Ishikawa (cell line): ENCODE measurements at regions not wholly inside any gene's neighbourhood (a gene's known extent, or its start where the extent isn't known, plus 50 kb on each side); places are given as distances from the start of the nearest gene placed in this dataset.

Source experiments
- CEBPB ChIP-seq: IDR thresholded peaks from 2 replicates; pipeline ENCODE4 v1.6.1; 2012
- CREB1 ChIP-seq: IDR thresholded peaks from 2 replicates; pipeline ENCODE4 v1.6.1; 2012; ENCODE audit warnings: low read depth
- EGR1 ChIP-seq: IDR thresholded peaks from 2 replicates; pipeline ENCODE4 v1.6.1; 2012
- EP300 ChIP-seq: IDR thresholded peaks from 2 replicates; pipeline ENCODE4 v1.6.1; 2012; ENCODE audit warnings: borderline replicate concordance
- FOXM1 ChIP-seq: IDR thresholded peaks from 2 replicates; pipeline ENCODE4 v1.6.1; 2012; ENCODE audit warnings: low read depth, borderline replicate concordance
- NFIC ChIP-seq: IDR thresholded peaks from 2 replicates; pipeline ENCODE4 v1.6.1; 2012
- RAD21 ChIP-seq: IDR thresholded peaks from 2 replicates; pipeline ENCODE4 v1.6.1; 2012; ENCODE audit warnings: low read depth
- TAF1 ChIP-seq: IDR thresholded peaks from 2 replicates; pipeline ENCODE4 v1.6.1; 2012; ENCODE audit warnings: low read depth, mild to moderate bottlenecking
- TCF12 ChIP-seq: IDR thresholded peaks from 2 replicates; pipeline ENCODE4 v1.6.1; 2012; ENCODE audit warnings: low read depth
- TEAD4 ChIP-seq: IDR thresholded peaks from 2 replicates; pipeline ENCODE4 v1.6.1; 2012
- YY1 ChIP-seq: IDR thresholded peaks from 2 replicates; pipeline ENCODE4 v1.6.1; 2012; ENCODE audit warnings: low read depth
- ZBTB7A ChIP-seq: IDR thresholded peaks from 2 replicates; pipeline ENCODE4 v1.6.1; 2012; ENCODE audit warnings: low read depth
- TF ChIP-seq, protein P1 (sequence below): IDR thresholded peaks from 2 replicates; pipeline ENCODE4 v1.6.1; 2012
- TF ChIP-seq, protein P2 (sequence below): IDR thresholded peaks from 2 replicates; pipeline ENCODE4 v1.6.1; 2012
- TF ChIP-seq, protein P3 (sequence below): IDR thresholded peaks from 2 replicates; pipeline ENCODE4 v1.6.1; 2012; ENCODE audit warnings: low read depth, mild to moderate bottlenecking

DNA sequence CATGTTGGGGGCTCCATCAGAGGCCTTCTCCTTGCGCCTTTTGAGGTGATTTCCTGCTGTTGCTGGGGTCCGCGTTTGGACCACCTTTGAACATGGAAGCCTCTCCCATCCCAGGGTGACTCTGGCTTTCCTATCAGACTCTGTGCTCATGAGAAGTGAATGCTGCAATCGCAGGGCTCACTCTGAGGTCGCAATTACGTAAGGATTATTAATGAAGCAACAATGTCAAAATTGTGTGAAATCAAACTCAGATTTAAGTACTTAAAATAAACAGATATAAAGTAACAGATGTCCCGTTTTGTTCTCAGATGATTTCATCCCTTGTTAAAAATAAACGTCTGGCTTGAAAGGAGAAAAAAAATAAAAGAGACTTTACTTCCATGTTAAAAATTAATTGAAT is 634.2 kb downstream of the BNC2 start:
- TF ChIP-seq YY1 (no peak), TEAD4 (no peak), TCF12 (no peak), FOXM1 (no peak), ZBTB7A (no peak), NFIC (no peak), CREB1 (no peak), TAF1 (no peak), EGR1 (no peak), CEBPB (no peak), RAD21 (no peak), EP300 (no peak)
- TF ChIP-seq, protein P1, sequence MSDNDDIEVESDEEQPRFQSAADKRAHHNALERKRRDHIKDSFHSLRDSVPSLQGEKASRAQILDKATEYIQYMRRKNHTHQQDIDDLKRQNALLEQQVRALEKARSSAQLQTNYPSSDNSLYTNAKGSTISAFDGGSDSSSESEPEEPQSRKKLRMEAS, result no peak
- TF ChIP-seq, protein P2, sequence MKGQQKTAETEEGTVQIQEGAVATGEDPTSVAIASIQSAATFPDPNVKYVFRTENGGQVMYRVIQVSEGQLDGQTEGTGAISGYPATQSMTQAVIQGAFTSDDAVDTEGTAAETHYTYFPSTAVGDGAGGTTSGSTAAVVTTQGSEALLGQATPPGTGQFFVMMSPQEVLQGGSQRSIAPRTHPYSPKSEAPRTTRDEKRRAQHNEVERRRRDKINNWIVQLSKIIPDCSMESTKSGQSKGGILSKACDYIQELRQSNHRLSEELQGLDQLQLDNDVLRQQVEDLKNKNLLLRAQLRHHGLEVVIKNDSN, result no peak
- TF ChIP-seq, protein P3, sequence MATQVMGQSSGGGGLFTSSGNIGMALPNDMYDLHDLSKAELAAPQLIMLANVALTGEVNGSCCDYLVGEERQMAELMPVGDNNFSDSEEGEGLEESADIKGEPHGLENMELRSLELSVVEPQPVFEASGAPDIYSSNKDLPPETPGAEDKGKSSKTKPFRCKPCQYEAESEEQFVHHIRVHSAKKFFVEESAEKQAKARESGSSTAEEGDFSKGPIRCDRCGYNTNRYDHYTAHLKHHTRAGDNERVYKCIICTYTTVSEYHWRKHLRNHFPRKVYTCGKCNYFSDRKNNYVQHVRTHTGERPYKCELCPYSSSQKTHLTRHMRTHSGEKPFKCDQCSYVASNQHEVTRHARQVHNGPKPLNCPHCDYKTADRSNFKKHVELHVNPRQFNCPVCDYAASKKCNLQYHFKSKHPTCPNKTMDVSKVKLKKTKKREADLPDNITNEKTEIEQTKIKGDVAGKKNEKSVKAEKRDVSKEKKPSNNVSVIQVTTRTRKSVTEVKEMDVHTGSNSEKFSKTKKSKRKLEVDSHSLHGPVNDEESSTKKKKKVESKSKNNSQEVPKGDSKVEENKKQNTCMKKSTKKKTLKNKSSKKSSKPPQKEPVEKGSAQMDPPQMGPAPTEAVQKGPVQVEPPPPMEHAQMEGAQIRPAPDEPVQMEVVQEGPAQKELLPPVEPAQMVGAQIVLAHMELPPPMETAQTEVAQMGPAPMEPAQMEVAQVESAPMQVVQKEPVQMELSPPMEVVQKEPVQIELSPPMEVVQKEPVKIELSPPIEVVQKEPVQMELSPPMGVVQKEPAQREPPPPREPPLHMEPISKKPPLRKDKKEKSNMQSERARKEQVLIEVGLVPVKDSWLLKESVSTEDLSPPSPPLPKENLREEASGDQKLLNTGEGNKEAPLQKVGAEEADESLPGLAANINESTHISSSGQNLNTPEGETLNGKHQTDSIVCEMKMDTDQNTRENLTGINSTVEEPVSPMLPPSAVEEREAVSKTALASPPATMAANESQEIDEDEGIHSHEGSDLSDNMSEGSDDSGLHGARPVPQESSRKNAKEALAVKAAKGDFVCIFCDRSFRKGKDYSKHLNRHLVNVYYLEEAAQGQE, result no peak

DNA sequence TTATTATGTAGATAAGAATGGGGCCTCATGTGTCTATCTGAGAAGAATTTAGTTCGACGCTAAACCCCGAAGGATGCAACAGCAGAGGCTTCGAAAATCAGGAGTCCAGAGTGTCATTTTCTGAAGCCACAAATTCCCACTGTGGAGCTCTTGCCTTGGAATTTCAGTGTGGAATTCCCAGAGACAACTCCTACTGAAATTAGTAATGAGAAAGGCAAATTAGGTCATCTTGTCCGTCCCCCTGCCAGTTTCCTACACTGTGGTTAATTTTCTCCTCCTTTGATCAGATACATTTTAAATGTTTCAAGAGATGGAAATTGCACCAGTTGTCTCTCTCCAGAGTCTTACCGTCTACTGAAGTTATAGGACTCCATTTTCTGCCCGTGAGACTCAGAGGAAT is 633.6 kb downstream of the BNC2 start:
- TF ChIP-seq, protein P2, result no peak
- TF ChIP-seq CREB1 (no peak), NFIC (no peak), CEBPB (no peak), YY1 (no peak), TEAD4 (no peak), TAF1 (no peak), EP300 (no peak)
- TF ChIP-seq, protein P1, result no peak

DNA sequence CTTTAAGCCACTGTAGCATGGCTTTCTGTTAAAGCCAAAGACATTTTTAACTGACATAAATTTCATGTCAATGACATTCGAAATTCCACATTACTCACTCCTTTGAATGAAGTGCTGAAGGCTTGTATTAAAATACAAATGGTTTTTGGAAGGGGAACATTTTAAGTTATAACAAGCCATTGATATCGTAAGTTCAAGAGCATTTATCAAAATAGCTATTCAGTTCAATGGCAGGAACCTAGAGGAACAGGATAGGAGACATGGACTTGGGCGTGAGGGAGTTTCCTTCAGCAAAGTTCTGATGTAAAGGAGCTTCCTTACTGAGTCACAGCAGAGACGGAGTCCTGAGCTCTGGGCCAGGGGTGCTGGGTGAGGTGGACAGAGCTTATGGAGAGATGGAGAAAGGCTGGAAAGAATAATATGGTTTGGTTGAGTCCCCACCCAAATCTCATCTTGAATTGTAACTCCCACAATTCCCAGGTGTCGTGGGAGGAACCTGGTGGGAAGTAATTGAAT is 631.8 kb downstream of the BNC2 start:
- TF ChIP-seq ZBTB7A (no peak), EP300 (no peak), EGR1 (no peak), TCF12 (no peak), CEBPB (no peak), TAF1 (no peak), CREB1 (no peak), FOXM1 (no peak), NFIC (no peak)
- TF ChIP-seq, protein P1, result no peak
- TF ChIP-seq, protein P2, result no peak

DNA sequence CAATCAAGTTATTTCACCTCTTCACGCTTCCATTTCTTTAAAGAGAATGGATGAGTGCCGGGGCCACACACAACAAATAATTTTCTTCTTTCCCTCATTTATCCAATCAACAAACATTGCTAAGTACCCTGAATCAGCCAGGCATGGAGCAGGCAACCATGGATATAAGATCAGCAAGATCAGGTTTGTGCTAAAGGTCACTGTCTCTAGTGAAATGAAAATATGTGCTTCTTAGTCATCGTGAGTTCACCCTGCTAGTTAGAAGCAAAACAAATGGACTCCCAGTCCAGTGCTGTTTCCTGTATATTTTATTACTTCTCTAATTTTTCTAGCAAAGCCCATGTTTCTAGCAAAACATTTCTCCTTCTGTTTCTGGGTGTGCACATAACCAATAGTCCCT is 629.2 kb downstream of the BNC2 start:
- TF ChIP-seq TAF1 (no peak), YY1 (no peak), TEAD4 (no peak), NFIC (no peak), EGR1 (no peak), RAD21 (no peak), CREB1 (no peak), TCF12 (no peak), EP300 (no peak), CEBPB (no peak), ZBTB7A (no peak), FOXM1 (no peak)
- TF ChIP-seq, protein P3, result no peak
- TF ChIP-seq, protein P1, result no peak
- TF ChIP-seq, protein P2, result no peak
